ENCODE measurements at regions not wholly inside any gene's neighbourhood (a gene's known extent, or its start where the extent isn't known, plus 50 kb on each side); places are given as distances from the start of the nearest gene placed in this dataset.

GRCh38 chrX:10800796-10801195, 180.4 kb upstream of the MID1 start:
- Histone ChIP-seq H3K4me1 (no peaks in the 10 kb centered on the region), H4K20me1 (no peaks in the 10 kb centered on the region), H3K4me3 (no peak overlapping the region), H3K9me3 (peaks cover 5% of the 10 kb centered on the region; the same call in 1 of the 2 replicates), H3K27me3 (peaks cover 25% of the 10 kb centered on the region; the same call in 1 of the 2 replicates), H3K4me2 (no peak overlapping the region), H3K36me3 (no peaks in the 10 kb centered on the region), H3K27ac (no peak overlapping the region), H3K9ac (no peak overlapping the region)
- TF ChIP-seq Cebpa-rat (IDR thresholded peaks at IDR 0.05) = no peak

GRCh38 chrX:10811111-10811510, 190.7 kb upstream of the MID1 start:
- Histone ChIP-seq H3K4me3 (no peak overlapping the region), H3K27me3 (peaks cover 49% of the 10 kb centered on the region), H3K36me3 (no peaks in the 10 kb centered on the region), H3K9ac (no peak overlapping the region), H4K20me1 (no peaks in the 10 kb centered on the region), H3K4me1 (no peaks in the 10 kb centered on the region), H3K4me2 (no peak overlapping the region), H3K27ac (no peak overlapping the region), H3K9me3 (no peaks in the 10 kb centered on the region)
- TF ChIP-seq Cebpa-rat (IDR thresholded peaks at IDR 0.05) = no peak

GRCh38 chrX:10813761-10814160, 193.4 kb upstream of the MID1 start:
- Histone ChIP-seq H3K4me1 (no peaks in the 10 kb centered on the region), H3K9me3 (no peaks in the 10 kb centered on the region), H3K9ac (no peak overlapping the region), H3K27me3 (peaks cover 60% of the 10 kb centered on the region), H3K4me3 (no peak overlapping the region), H3K27ac (no peak overlapping the region), H3K36me3 (no peaks in the 10 kb centered on the region), H3K4me2 (no peak overlapping the region), H4K20me1 (no peaks in the 10 kb centered on the region)
- TF ChIP-seq Cebpa-rat (IDR thresholded peaks at IDR 0.05) = no peak

- H3K27me3 ChIP-seq = peaks cover 69% of the 10 kb centered on the region
- no peak overlapping the region for H3K27ac ChIP-seq
- no peak overlapping the region for H3K4me2 ChIP-seq
- no peak overlapping the region for H3K4me3 ChIP-seq
- H3K4me1 ChIP-seq = no peaks in the 10 kb centered on the region
- H3K9ac ChIP-seq = no peak overlapping the region
- TF ChIP-seq Cebpa-rat (IDR thresholded peaks at IDR 0.05) = no peak
- H3K36me3 ChIP-seq = no peaks in the 10 kb centered on the region
- H4K20me1 ChIP-seq = no peaks in the 10 kb centered on the region
- H3K9me3 ChIP-seq = no peaks in the 10 kb centered on the region
Observed at GRCh38 chrX:10818651-10819050, 198.3 kb upstream of the MID1 start.

DNA sequence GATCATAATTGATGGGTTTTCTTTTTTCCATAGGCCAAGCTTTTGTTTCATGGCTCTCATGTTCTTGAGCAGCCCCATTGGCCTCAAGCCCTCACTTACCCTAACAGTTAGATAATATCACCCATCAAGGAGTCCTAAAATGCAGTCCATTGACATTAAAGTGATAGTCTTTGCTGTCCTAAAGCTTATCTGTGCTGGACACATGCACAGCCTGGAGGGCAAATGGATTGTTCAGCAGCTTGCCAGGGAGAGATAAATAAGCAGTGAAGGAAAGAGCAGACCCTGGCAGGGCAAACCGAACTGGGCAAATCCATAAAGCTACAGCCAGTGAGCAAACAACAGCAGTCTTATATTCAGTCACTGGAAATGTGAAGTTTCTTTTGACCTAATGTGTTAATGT, 199.6 kb upstream of the MID1 start:
- no peaks in the 10 kb centered on the region for H4K20me1 ChIP-seq
- TF ChIP-seq Cebpa-rat (IDR thresholded peaks at IDR 0.05) = no peak
- H3K36me3 ChIP-seq = no peaks in the 10 kb centered on the region
- H3K4me1 ChIP-seq = no peaks in the 10 kb centered on the region
- H3K4me2 ChIP-seq = no peak overlapping the region
- peaks cover 69% of the 10 kb centered on the region for H3K27me3 ChIP-seq
- H3K9me3 ChIP-seq = no peaks in the 10 kb centered on the region
- no peak overlapping the region for H3K4me3 ChIP-seq
- no peak overlapping the region for H3K9ac ChIP-seq
- H3K27ac ChIP-seq = no peak overlapping the region

DNA sequence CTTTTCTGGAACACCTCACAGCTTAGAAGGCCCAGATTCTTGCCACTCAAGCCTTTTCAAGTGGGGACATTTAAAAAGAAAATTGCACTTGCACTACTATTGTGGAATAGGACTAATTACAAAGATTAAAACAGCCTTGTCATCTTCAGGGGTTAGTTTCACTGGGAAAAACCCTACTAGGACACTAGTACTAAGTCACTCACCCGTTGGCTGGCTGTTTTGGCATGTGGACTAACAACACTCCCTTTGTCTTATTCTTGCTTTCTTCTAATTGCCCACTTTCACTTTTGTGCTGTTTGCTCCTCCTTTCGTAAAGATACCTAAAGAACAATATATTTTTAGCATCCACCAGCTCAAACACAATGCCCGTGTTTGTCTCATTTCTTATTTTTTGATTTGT, 200.9 kb upstream of the MID1 start:
- Histone ChIP-seq H3K9ac (no peak overlapping the region), H3K4me2 (no peak overlapping the region), H3K36me3 (no peaks in the 10 kb centered on the region), H3K27ac (no peak overlapping the region), H3K4me1 (no peaks in the 10 kb centered on the region), H3K9me3 (no peaks in the 10 kb centered on the region), H4K20me1 (no peaks in the 10 kb centered on the region), H3K27me3 (peaks cover 71% of the 10 kb centered on the region), H3K4me3 (no peak overlapping the region)
- TF ChIP-seq Cebpa-rat (IDR thresholded peaks at IDR 0.05) = no peak

DNA sequence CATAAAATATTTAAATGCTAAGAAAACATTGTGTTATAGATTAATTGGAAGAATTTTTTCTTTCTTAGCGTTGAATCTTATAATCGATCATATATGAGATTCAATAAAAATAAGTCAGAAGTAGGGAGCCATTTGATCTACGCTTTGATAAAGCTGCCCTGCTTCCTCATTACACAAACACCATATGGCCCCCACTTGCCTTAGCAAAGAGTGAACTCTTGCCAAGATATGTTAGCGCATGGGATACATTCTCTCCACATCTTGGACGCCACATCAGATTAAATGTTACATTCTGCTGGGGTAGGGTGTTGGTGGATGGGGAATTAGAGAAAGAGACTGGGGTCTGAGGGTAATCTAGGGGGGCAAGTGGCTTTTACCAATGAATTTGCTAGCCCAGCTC, 207.7 kb upstream of the MID1 start:
- H3K4me3 ChIP-seq = no peak overlapping the region
- H3K4me1 ChIP-seq = no peaks in the 10 kb centered on the region
- H3K9ac ChIP-seq = no peak overlapping the region
- no peak overlapping the region for H3K4me2 ChIP-seq
- no peak for TF ChIP-seq Cebpa-rat (IDR thresholded peaks at IDR 0.05)
- no peak overlapping the region for H3K27ac ChIP-seq
- no peaks in the 10 kb centered on the region for H4K20me1 ChIP-seq
- H3K9me3 ChIP-seq = no peaks in the 10 kb centered on the region
- H3K27me3 ChIP-seq = peaks cover 45% of the 10 kb centered on the region
- no peaks in the 10 kb centered on the region for H3K36me3 ChIP-seq

DNA sequence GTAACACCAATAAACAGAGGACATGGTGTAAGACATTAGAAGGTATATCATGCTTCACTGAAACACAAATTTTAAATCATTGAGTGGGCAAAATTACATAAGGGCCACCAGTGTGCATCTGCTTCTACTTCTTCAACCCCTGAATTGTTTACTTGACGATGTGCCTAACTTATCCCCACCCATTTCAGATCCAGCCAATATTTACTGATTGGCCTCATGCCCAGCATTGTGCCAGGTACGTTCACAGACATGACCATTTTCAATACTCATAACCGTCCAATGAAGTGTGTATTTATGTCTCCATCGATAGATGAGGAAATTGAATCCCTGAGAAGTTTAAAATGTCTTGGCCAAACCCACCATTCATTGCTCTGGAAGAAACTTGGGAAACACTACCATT, 208.3 kb upstream of the MID1 start:
- Histone ChIP-seq H3K4me1 (no peaks in the 10 kb centered on the region), H3K27me3 (peaks cover 51% of the 10 kb centered on the region), H3K27ac (no peak overlapping the region), H3K4me3 (no peak overlapping the region), H3K4me2 (no peak overlapping the region), H3K36me3 (no peaks in the 10 kb centered on the region), H3K9me3 (no peaks in the 10 kb centered on the region), H3K9ac (no peak overlapping the region), H4K20me1 (no peaks in the 10 kb centered on the region)
- no peak for TF ChIP-seq Cebpa-rat (IDR thresholded peaks at IDR 0.05)

GRCh38 chrX:10831716-10832502, 211.5 kb upstream of the MID1 start:
- Histone ChIP-seq H3K27ac (no peak overlapping the region), H3K4me1 (no peaks in the 10 kb centered on the region), H3K4me2 (no peak overlapping the region), H3K27me3 (peaks cover 22% of the 10 kb centered on the region), H3K9ac (no peak overlapping the region), H3K4me3 (no peak overlapping the region), H3K9me3 (no peaks in the 10 kb centered on the region), H3K36me3 (no peaks in the 10 kb centered on the region), H4K20me1 (no peaks in the 10 kb centered on the region; the same call in 1 of the 2 replicates)
- no peak for TF ChIP-seq Cebpa-rat (IDR thresholded peaks at IDR 0.05)

- no peak overlapping the region for H3K4me2 ChIP-seq
- no peak overlapping the region for H3K27ac ChIP-seq
- no peaks in the 10 kb centered on the region for H3K4me1 ChIP-seq
- no peak overlapping the region for H3K4me3 ChIP-seq
- H3K9ac ChIP-seq = no peak overlapping the region
- H3K9me3 ChIP-seq = no peaks in the 10 kb centered on the region
- no peak for TF ChIP-seq Cebpa-rat (IDR thresholded peaks at IDR 0.05)
- peaks cover 20% of the 10 kb centered on the region for H3K27me3 ChIP-seq
- no peaks in the 10 kb centered on the region; the same call in 1 of the 2 replicates for H4K20me1 ChIP-seq
- H3K36me3 ChIP-seq = no peaks in the 10 kb centered on the region
Observed at GRCh38 chrX:10833299-10834169, 213.1 kb upstream of the MID1 start.

All from BLaER1 (cell line).